Hepatocyte (in vitro differentiated cells): ENCODE measurements at regions not wholly inside any gene's neighbourhood (a gene's known extent, or its start where the extent isn't known, plus 50 kb on each side); places are given as distances from the start of the nearest gene placed in this dataset.

Source experiments
- CTCF ChIP-seq: fragments of 200-600 bp; sonication (generic); IDR thresholded peaks from 2 replicates; pipeline ENCODE4 v1.5.1; 2016; ENCODE audit warnings: antibody characterized with exemption, mild to moderate bottlenecking; ENCODE audit not compliant: poor library complexity
- EZH2 ChIP-seq: fragments of 200-600 bp; sonication (generic); IDR thresholded peaks from 2 replicates; pipeline ENCODE4 v1.6.1; 2016; ENCODE audit warnings: antibody characterized with exemption, mild to moderate bottlenecking, borderline replicate concordance
- EZH2phosphoT487 ChIP-seq: fragments of 200-600 bp; sonication (generic); IDR thresholded peaks from one replicate; pipeline ENCODE4 v1.6.1; 2018; ENCODE audit warnings: antibody characterized with exemption, mild to moderate bottlenecking, low read depth, moderate library complexity; ENCODE audit not compliant: unreplicated experiment, severe bottlenecking

GRCh38 chr1:64396817-64397216 lies 73.1 kb upstream of the CACHD1 start:
- TF ChIP-seq CTCF (no peak), EZH2 (no peak), EZH2phosphoT487 (no peak)
